GM19395 (cell line): ENCODE measurements at regions not wholly inside any gene's neighbourhood (a gene's known extent, or its start where the extent isn't known, plus 50 kb on each side); places are given as distances from the start of the nearest gene placed in this dataset.
"Not testable (repeated sequence)": the region's sequence is repeated elsewhere in the genome, so short reads cannot be mapped to it uniquely, and the experiment has no call there.

Experiments
- ATAC-seq: cut with Tn5 transposase; IDR thresholded peaks from one replicate; pipeline ENCODE4 v1.9.1; 2021; ENCODE audit warnings: mild to moderate bottlenecking, moderate library complexity; ENCODE audit not compliant: unreplicated experiment

DNA sequence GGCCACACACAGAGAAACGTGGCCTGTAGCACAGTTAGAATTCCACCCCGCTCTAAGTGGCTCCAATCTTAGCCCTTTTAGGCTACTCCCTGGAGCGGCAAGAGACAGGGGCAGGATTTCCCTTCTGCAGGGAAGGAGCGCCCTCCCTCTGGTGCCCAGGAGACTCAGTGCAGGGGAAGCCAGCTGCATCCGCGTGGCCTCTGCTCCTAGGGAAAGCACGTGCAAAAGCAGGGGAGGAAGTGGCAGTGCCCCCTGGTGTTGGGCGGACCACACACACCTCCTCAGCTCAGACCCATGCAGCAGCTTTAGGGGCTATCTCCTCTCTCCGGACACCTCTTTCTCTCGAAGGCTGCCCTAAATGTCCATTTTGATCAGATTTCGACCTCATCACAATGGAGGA is 50.0 kb downstream of the SPRING1 start:
- no peak for ATAC-seq

DNA sequence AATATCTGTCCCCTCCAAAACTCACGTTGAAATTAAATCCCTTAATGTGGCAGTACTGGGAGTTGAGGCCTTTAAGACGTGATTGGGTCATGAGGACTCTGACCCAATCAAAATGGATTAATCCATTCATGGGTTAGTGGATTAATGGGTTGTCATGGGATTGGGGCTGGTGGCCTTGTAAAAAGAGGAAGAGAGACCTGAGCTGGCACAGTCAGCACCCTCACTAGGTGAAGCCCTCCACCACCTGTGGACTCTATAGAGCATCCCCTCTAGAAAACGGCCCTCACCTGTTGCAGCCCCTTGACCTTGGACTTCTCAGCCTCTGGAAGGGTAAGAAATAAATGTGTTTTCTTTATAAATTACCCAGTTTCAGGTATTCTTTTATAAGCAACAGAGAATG is 53.0 kb downstream of the SPRING1 start:
- ATAC-seq, result no peak

DNA sequence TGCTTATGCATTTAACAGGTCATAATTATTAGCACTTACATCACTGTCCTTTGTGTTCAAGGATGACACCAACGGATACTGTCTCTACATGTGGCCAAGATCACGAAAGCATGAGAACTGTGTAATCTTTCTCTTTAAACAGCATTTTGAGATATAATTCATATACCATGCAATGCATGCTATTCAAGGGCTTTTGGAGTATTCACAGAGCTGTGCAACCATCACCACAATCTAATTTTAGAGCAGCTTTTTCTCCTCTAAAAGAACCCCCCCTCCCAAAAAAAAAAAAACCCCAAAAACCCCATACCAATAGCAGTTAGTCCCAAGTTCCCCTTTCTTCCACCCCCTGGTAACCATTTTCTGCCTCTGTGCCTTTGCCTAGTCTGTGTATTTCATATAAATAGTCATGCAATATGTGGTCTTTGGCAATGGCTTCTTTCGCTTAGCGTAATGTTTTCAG is 60.6 kb downstream of the SPRING1 start:
- ATAC-seq, result no peak

DNA sequence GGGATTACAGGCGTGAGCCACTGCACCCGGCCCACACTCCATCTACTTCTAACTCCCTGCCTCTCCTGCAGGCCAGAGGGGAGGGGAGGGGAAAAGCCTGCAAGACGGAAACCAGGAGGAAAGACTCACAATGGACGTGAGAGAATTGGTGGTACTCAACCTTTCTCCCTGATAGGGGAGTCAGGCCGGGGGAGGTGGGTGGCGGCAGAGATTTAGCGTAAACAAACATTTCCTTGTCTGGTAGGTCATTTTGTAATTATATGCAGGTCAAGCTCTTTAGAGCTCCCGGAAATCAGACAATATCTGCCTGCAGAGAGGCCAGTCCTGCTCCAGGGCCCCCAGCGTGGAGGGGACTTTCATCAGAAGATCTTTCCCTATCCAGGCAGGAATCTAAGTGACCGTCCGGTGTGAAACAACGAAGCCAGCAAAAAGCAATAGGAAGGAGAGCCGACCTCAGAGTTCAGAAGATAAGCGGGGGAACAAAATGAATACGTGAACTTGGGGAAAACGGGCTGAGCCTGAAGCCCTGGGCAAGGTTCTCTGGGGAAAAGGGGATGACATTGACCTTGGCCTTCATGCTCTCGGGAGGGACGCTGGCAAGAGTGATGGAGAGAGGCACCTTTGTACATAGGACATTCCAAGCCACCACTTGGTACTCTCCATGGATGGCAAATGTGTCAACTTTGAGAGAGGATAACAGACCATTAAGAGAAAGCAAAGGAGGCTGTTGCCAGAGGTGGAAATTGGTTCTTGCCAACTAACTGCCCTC is 62.3 kb downstream of the SPRING1 start:
- ATAC-seq, result no peak

DNA sequence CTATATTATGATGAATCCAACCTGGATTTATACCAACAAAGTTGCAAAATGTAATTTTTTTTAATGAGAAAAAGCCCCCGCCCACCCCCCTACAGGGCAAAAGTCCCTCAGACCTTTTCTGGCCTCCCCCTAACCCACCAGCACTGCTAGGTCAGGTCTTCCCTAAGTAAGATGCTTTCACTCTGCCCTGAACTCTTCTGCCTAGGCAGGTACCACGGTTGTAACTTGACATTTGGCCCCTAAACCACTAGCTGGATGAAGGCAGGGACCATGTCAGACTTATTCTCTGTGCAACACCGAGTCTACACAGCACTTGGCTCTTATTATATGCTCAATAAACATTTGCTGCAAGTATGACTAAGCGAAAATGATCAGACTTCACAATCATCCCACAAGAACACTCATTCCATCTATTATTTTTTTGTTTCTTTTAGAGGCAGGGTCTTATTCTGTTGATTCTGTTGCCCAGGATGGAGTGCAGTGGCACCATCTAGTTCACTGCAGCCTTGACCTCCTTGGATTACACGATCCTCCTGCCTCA is 63.2 kb downstream of the SPRING1 start:
- no peak for ATAC-seq

DNA sequence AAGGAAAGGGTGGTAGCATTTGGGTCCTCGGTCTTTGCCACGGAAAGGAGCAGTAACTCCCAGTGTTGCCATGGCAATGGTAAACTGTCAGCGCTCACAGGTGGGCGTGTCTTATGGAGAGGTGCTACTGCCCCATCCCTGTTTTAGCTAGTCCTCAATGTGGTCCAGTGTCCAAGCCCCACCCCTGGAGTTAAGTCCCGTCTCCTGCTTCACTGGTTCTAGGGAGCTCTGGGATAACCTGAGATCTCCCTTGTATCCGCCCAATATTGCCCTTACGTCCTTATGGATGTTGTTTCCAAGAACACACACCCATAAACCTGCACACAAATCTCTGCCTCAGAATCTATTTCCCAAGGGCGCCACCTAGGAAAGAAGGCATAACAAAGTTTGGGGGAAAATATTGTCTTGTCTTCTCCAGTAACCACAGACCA is 64.2 kb downstream of the SPRING1 start:
- ATAC-seq, result no peak

DNA sequence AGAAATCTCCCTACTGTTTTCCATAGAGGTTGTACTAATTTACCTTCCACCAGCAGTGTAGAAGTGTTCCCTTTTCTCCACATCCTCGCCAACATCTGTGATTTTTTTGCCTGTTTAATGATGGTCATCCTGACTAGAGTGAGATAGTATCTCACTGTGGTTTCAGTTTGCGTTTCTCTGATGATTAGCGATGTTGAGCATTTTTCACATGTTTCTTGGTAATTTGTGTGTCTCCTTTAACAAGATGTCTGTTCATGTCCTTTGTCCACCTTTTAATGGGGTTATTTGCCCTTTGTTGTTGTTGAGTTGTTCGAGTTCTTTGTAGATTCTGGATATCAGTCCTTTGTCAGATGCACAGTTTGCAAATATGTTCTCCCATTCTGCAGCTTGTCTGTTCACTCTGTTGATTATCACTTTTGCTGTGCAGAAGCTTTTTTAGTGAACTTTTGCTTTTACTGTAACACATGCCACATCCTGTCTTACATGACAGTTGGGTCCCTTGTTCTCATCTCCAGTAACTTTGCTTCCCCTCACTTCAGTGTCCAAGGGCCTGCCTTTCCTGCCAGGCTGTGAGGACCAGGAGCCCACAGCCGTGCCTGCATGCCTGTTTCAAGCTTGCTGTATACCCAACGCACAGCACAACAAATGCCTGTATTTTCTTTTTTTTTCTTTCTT is 64.9 kb downstream of the SPRING1 start:
- peak; percentile 63 for ATAC-seq

DNA sequence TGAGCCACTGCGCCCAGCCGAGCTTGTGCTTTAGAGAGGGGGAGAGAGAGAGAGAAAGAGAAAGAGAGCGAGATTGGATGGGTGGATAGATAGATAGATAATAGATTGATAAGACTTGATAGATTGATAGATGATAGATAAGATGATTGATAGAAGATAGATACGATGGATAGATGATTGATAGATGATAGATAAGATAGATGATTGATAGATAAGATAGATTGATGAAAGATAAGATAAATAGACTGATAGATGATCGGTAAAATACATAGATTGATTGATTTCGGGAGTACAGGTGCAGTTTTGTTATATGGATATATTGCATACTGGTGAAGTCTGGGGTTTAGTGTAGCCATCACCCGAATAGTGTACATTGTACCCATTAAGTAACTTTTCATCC is 65.9 kb downstream of the SPRING1 start:
- ATAC-seq, result no peak

DNA sequence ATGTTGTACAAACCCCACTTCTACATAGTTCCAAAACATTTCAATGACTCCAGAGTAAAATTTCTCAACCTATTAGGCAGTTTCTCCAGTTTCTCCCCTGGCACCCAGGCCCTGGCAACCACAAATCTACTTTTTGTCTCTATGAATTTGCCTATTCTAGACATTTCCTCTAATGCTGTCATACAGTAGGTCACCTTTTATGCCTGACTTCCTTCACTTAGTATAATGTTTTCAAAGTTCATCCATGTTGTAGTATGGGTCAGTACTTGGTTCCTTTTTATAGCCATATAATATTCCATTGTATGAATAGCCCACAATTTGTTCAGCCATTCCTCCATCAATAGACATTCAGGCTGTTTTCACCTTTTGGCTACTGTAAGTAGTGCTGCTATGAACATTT is 67.0 kb downstream of the SPRING1 start:
- ATAC-seq, result no peak

DNA sequence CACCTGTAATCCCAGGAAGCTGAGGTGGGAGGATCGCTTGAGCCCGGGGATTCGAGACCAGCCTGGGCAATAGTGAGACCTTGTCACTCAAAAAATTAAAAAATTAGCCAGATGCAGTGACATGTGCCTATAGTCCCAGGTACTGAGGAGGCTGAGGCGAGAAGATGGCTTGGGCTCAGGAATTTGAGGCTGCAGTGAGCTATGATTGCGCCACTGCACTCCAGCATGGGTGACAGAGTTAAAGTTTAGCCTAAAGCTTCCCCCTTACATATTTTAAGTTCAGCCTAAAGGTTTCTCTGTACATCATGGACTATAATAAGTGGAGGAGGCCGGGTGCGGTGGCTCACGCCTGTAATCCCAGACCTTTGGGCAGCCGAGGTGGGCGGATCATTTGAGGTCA is 70.1 kb downstream of the SPRING1 start:
- ATAC-seq, result no peak

DNA sequence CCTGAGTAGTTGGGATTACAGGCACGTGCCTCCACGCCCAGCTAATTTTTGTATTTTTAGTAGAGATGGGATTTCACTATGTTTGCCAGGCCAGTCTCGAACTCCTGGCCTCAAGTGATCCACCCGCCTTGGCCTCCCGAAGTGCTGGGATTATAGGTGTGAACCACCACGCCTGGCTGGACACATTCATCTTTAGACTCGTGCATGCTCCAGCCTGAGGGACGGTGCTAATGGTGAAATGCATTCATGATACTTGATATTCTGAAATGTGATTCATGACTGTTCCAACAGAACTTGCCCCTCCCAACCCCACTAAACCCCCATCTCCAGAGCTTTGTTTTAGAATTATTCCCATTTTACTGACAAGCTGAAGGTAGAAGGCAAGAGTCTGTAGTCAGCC is 71.0 kb downstream of the SPRING1 start:
- not testable (repeated sequence) for ATAC-seq

DNA sequence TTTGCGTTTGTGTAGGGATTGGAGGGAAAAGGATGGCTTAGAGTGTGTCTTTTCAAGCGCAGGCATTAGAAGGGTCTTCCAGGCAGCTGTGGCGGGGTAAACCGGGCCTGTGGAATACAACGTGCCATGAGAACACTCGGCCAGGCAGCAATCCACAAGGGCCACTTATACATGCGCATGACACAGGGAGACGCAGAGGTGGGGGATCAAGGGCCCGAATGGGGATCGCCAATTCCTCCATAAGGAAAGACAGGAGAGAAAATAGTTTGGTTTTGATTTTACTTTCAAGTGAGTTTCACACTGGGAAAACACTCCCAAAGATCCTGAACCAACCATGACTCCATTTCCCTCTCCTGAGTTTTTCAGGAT is 71.6 kb downstream of the SPRING1 start:
- no peak for ATAC-seq

DNA sequence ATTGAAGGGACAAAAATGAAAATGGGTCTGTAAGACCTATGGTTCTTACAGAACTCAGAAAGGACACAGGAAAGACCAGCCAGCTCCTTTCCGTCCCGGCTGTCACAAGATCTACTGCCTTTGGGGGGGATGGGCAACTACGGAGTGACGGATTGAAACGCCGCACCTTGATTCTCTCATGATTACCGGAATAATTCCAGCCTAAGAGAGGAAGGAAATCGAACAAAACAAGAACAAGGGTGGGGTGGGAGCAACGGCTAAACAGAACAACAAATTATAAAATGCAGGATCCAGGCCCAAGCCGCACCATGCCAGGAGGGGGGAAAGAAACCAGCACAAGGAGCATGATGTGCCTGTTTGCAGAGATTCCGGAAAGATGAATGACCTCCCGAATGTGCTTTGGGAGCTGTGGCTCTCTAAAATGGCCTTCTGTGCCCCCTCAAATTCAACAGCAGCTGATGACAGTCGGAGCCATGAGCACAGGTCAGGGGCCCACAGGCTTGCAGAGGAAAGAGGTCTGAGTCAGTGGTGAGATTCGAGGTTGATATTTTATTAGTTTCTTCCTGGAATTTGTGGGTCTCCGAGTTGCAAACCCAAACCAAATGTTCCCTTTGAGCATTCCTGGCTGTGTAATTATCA is 72.1 kb downstream of the SPRING1 start:
- no peak for ATAC-seq

DNA sequence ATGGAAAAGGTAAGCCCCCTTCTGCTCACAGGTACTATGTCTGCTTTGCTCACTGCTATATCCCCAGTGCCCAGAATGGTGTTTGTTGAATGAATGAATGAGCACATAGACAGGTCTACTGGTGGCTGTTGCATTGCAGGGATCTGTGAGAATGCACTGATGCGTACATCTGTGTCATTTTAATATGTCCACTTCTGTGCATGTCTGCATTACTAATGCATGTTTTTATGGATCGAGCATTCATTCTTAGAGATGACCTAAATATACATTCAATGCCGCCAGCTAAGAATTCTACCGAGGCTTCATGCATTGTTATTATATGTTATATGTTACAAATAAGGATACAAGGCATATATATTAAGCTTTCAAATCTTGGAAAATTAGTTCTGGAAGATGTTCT is 73.8 kb downstream of the SPRING1 start:
- no peak for ATAC-seq

DNA sequence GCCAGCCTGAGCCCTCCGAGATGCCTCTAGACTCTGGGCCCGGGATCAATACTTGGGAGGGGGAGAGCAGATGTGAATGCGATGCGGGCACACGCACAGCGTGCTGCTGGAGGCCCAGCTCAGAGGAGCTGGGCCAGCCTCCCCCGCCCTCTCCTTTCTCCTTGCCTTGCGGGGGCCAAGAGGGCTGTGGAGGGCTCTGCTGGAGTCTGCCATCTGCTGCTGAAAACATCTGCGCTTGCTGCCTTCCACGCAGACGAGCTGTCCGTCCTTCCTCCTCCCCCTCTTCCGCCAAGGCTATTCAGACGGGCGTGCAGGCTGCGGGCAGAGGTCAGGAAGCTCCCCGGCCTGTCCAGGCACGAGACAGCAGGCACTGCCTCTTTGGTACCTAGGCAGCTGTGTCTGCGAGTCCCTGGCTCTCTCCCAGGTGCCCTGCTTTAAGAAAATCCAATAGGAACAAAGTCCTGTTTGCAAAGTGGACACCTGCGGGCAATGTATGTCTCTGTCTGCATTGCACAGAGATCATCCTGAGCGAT is 75.2 kb downstream of the SPRING1 start:
- no peak for ATAC-seq

DNA sequence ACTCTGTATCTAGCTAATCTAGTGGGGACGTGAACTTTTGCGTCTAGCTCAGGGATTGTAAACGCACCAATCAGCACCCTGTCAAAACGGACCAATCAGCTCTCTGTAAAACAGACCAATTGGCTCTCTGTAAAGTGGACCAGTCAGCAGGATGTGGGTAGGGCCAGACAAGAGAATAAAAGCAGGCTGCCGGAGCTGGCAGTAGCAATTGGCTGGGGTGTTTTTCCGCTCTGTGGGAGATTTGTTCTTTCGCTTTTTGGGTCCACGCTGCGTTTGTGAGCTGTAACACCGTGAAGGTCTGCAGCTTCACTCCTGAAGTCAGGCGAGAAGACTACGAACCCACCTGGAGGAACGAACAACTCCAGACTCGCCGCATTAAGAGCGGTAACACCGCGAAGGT is 76.5 kb downstream of the SPRING1 start:
- ATAC-seq, result no peak

DNA sequence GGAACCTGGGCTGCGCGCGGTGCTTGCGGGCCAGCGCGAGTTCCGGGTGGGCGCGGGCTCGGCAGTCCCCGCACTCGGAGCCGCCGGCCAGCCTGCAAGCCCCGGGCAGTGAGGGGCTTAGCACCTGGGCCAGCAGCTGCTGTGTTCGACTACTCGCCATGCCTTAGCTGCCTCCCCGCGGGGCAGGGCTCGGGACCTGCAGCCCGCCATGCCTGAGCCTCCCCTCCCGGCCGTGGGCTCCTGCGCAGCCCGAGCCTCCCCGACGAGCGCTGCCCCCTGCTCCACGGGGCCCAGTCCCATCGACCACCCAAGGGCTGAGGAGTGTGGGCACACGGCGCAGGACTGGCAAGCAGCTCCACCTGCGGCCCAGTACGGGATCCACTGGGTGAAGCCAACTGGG is 77.1 kb downstream of the SPRING1 start:
- ATAC-seq, result not testable (repeated sequence)

DNA sequence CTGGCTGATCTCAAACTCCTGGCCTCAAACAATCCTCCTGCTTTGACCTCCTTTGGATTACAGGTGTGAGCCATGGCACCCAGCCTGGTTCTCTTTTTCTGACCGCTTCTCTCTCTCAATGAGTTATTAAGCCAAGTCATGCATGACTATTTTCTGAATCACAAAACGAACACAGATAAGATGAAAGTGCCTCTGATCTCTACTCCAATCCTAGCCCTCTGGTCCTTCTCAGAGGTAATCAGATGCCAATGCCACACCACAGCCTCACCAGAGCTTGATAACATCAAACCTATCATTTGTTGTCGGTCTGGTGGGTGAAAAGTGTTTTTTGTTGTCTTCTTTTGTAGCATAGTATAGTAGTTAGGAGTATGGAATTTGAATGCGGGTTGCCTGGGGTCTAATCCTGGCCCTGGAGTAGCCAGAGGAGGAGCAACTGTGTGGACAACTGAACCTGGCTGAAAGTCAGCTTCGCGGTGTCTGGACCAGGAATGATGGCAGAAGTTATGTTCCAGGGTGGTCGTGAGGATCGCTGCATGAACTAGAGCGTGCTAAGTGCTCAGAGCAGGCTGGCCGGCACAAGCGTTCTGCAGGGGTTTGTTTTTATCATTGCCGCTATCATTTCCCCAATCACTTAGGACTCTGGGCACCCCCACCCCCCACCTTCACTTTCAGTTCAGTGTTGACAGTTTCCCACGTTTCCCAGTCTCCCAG is 77.9 kb downstream of the SPRING1 start:
- ATAC-seq, result no peak

DNA sequence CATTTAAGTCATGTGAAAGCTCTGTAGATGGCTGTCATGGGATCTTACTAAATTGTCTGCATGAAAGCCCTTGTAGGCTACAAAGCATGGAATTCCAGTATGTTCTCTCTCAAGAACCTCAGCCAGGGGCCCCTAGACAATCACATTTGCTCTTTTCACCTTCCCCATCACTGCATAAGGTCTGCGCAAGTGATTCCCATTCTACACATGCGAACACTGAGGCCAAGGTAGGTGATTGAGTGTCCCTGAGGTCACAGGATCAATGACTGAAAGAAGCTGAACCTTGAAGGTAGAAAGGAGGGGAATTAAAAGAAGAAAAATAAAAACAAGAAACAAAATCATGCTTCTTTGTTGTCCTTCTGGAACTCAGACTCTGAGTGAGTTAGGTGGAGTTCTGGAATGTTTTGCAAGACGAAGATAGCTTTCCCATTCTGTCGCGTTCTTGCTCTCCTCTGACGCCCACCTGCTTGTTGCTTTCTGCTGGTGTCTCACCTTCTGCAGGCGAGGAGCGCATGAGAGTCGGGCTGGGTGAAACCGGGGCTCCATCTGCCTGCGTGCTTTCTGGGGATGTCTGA is 79.9 kb downstream of the SPRING1 start:
- ATAC-seq, result no peak

DNA sequence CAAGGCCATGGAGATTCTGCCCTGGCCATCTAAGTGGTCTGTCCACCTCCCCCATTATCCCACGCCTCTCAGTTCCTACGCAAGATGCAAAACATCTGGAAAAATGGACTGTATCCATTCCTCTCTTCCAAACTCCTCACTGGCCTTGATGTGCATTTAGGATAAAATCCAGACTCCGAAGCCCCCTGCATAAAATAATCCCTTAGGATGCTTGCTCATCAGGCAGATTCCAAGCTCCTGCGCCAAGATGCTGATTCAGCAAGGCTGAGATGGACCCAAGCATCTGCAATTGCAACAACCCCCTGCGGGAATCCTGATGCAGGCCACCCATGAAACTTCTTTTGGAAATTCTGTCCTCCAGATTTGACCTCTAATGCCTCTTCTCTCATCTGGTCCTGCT is 81.6 kb downstream of the SPRING1 start:
- ATAC-seq, result no peak
